Peyer's patch (tissue), 4 donors: ENCODE measurements at regions not wholly inside any gene's neighbourhood (a gene's known extent, or its start where the extent isn't known, plus 50 kb on each side); places are given as distances from the start of the nearest gene placed in this dataset.

Source experiments
- POLR2A ChIP-seq, 2 donors: fragments of 450-650 bp; IDR thresholded peaks; one replicate each; pipeline ENCODE4 v1.5.1; 2017; ENCODE audit warnings: antibody characterized with exemption in 2 of 2, mild to moderate bottlenecking in 2 of 2, moderate library complexity in 2 of 2
- TF ChIP-seq, protein P1 (sequence below), 6 experiments: fragments of 450-650 bp in 4 of 6; fragments of 200-600 bp in 2 of 6; sonication (generic) in 1 of 6; IDR thresholded peaks; one replicate each; pipeline ENCODE4 v1.5.1; 2017 to 2019; ENCODE audit warnings: antibody characterized with exemption in 6 of 6, mild to moderate bottlenecking in 3 of 6, moderate library complexity in 1 of 6

DNA sequence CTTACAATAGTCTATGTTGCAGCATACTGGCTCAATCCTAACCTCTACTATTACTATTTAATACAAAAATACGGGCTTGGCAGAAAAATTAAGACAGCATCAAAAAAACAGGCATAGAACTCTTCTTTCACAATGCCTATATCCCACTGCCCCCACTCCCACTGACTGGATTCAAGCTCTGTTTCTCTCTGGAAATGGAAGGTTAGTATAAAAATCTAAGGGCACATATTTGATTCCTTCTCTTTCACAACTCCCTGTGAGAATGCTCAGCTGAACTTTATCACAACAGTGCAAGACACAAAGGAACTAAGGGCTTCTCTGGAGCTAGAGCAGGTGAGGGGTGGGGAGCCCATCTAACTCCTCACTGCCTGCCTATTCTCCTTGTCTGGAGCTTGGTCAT, 258.4 kb upstream of the FAM83B start:
- TF ChIP-seq, protein P1, sequence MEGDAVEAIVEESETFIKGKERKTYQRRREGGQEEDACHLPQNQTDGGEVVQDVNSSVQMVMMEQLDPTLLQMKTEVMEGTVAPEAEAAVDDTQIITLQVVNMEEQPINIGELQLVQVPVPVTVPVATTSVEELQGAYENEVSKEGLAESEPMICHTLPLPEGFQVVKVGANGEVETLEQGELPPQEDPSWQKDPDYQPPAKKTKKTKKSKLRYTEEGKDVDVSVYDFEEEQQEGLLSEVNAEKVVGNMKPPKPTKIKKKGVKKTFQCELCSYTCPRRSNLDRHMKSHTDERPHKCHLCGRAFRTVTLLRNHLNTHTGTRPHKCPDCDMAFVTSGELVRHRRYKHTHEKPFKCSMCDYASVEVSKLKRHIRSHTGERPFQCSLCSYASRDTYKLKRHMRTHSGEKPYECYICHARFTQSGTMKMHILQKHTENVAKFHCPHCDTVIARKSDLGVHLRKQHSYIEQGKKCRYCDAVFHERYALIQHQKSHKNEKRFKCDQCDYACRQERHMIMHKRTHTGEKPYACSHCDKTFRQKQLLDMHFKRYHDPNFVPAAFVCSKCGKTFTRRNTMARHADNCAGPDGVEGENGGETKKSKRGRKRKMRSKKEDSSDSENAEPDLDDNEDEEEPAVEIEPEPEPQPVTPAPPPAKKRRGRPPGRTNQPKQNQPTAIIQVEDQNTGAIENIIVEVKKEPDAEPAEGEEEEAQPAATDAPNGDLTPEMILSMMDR (IDR thresholded peaks at IDR 0.05), result no peak
- TF ChIP-seq POLR2A (IDR thresholded peaks at IDR 0.05), result no peak
